Right renal pelvis (tissue), 4 donors: ENCODE measurements at regions not wholly inside any gene's neighbourhood (a gene's known extent, or its start where the extent isn't known, plus 50 kb on each side); places are given as distances from the start of the nearest gene placed in this dataset.

ENCODE experiments used
- DNase-seq, 4 donors: peaks; one replicate each; pipeline ENCODE4 v3.0.0-alpha.2; 2013; ENCODE audit warnings: low read depth in 4 of 4, low spot score in 3 of 4, missing footprints in 1 of 4

- DNase-seq: no peak
These were observed 369.7 kb downstream of the ALG10 start for GRCh38 chr12:34391771-34392581.

- no peak for DNase-seq
These were observed 370.4 kb downstream of the ALG10 start for GRCh38 chr12:34392741-34393085.

GRCh38 chr12:34393086-34393820 is 371.0 kb downstream of the ALG10 start:
- DNase-seq: no peak

GRCh38 chr12:34393821-34394150 is 371.5 kb downstream of the ALG10 start:
- no peak for DNase-seq

- no peak for DNase-seq
These were observed 372.1 kb downstream of the ALG10 start for GRCh38 chr12:34394211-34395055.

- no peak for DNase-seq
These were observed 373.0 kb downstream of the ALG10 start for GRCh38 chr12:34395056-34396005.

- DNase-seq: no peak
These were observed 373.9 kb downstream of the ALG10 start for GRCh38 chr12:34396006-34396860.

GRCh38 chr12:34396861-34397590 is 374.7 kb downstream of the ALG10 start:
- DNase-seq: no peak

- no peak for DNase-seq
These were observed 375.5 kb downstream of the ALG10 start for GRCh38 chr12:34397591-34398365.

GRCh38 chr12:34398366-34398705 is 376.0 kb downstream of the ALG10 start:
- no peak for DNase-seq

GRCh38 chr12:34398706-34399630 is 376.7 kb downstream of the ALG10 start:
- DNase-seq: no peak

GRCh38 chr12:34399631-34400410 is 377.5 kb downstream of the ALG10 start:
- DNase-seq: no peak

- DNase-seq: no peak
These were observed 378.1 kb downstream of the ALG10 start for GRCh38 chr12:34400411-34400881.

- no peak for DNase-seq
These were observed 378.8 kb downstream of the ALG10 start for GRCh38 chr12:34400986-34401658.

- DNase-seq: no peak
These were observed 379.4 kb downstream of the ALG10 start for GRCh38 chr12:34401659-34402227.
